Parathyroid adenoma (tissue), 2 donors: ENCODE measurements at regions not wholly inside any gene's neighbourhood (a gene's known extent, or its start where the extent isn't known, plus 50 kb on each side); places are given as distances from the start of the nearest gene placed in this dataset.

Experiments used
- H2AFZ ChIP-seq: fragments of 300-600 bp; sonication (generic); one replicate; pipeline ENCODE4 v1.7.0; 2017; ENCODE audit warnings: antibody characterized with exemption, mild to moderate bottlenecking
- H3K27ac ChIP-seq: fragments of 300-600 bp; sonication (generic); one replicate; pipeline ENCODE4 v1.7.0; 2017
- H3K27me3 ChIP-seq: fragments of 300-600 bp; sonication (generic); one replicate; pipeline ENCODE4 v1.7.0; 2017; ENCODE audit warnings: low read length; ENCODE audit not compliant: control insufficient read depth, insufficient read depth
- H3K36me3 ChIP-seq: fragments of 300-600 bp; sonication (generic); one replicate; pipeline ENCODE4 v1.7.0; 2017; ENCODE audit warnings: low read length; ENCODE audit not compliant: control insufficient read depth, insufficient read depth
- H3K4me1 ChIP-seq: fragments of 300-600 bp; sonication (generic); one replicate; pipeline ENCODE4 v1.7.0; 2017; ENCODE audit warnings: control low read depth
- H3K4me2 ChIP-seq: fragments of 300-600 bp; sonication (generic); one replicate; pipeline ENCODE4 v1.7.0; 2017; ENCODE audit warnings: low read length
- H3K4me3 ChIP-seq: fragments of 300-600 bp; sonication (generic); one replicate; pipeline ENCODE4 v1.7.0; 2017; ENCODE audit warnings: low read depth, low read length
- H3K79me2 ChIP-seq: fragments of 300-600 bp; sonication (generic); one replicate; pipeline ENCODE4 v1.7.0; 2017; ENCODE audit warnings: control low read depth
- H3K9ac ChIP-seq: fragments of 300-600 bp; sonication (generic); one replicate; pipeline ENCODE4 v1.7.0; 2017; ENCODE audit warnings: mild to moderate bottlenecking
- H3K9me3 ChIP-seq: fragments of 300-600 bp; sonication (generic); one replicate; pipeline ENCODE4 v1.7.0; 2017; ENCODE audit warnings: low read length; ENCODE audit not compliant: control insufficient read depth
- CTCF ChIP-seq: fragments of 300-600 bp; sonication (generic); IDR thresholded peaks from one replicate; pipeline ENCODE4 v1.7.0; 2017; ENCODE audit warnings: antibody characterized with exemption, mild to moderate bottlenecking
- donor health status: primary hyperparathyroidism.

- no peaks in the 10 kb centered on the region for H3K79me2 ChIP-seq
- H3K4me2 ChIP-seq: no peak overlapping the region
- no peaks in the 10 kb centered on the region for H3K36me3 ChIP-seq
- no peaks in the 10 kb centered on the region for H3K9me3 ChIP-seq
- H2AFZ ChIP-seq: no peak overlapping the region
- TF ChIP-seq CTCF: no peak
- H3K27me3 ChIP-seq: no peaks in the 10 kb centered on the region
- no peaks in the 10 kb centered on the region for H3K4me1 ChIP-seq
- no peak overlapping the region for H3K4me3 ChIP-seq
- no peak overlapping the region for H3K27ac ChIP-seq
- H3K9ac ChIP-seq: no peak overlapping the region
Observed at GRCh38 chr5:77874691-77875090, 98.6 kb upstream of the TBCA start.

GRCh38 chr5:77873239-77873638, 97.1 kb upstream of the TBCA start:
- Histone ChIP-seq H3K27me3 (no peaks in the 10 kb centered on the region), H3K36me3 (no peaks in the 10 kb centered on the region), H3K79me2 (no peaks in the 10 kb centered on the region), H3K4me3 (no peak overlapping the region), H3K4me2 (no peak overlapping the region), H3K4me1 (no peaks in the 10 kb centered on the region), H3K9me3 (no peaks in the 10 kb centered on the region), H3K9ac (no peak overlapping the region), H3K27ac (no peak overlapping the region), H2AFZ (no peak overlapping the region)
- no peak for TF ChIP-seq CTCF

GRCh38 chr5:77871946-77872345, 95.8 kb upstream of the TBCA start:
- no peak overlapping the region for H3K4me3 ChIP-seq
- no peak overlapping the region for H3K9ac ChIP-seq
- no peaks in the 10 kb centered on the region for H3K9me3 ChIP-seq
- no peaks in the 10 kb centered on the region for H3K79me2 ChIP-seq
- no peak overlapping the region for H3K27ac ChIP-seq
- H3K36me3 ChIP-seq: no peaks in the 10 kb centered on the region
- no peak overlapping the region for H2AFZ ChIP-seq
- H3K4me1 ChIP-seq: no peaks in the 10 kb centered on the region
- TF ChIP-seq CTCF: no peak
- H3K4me2 ChIP-seq: no peak overlapping the region
- H3K27me3 ChIP-seq: no peaks in the 10 kb centered on the region

- TF ChIP-seq CTCF: no peak
- no peak overlapping the region for H3K4me3 ChIP-seq
- H3K4me2 ChIP-seq: no peak overlapping the region
- H3K27ac ChIP-seq: no peak overlapping the region
- no peak overlapping the region for H3K9ac ChIP-seq
- no peaks in the 10 kb centered on the region for H3K9me3 ChIP-seq
- H2AFZ ChIP-seq: no peak overlapping the region
- no peaks in the 10 kb centered on the region for H3K36me3 ChIP-seq
- H3K79me2 ChIP-seq: no peaks in the 10 kb centered on the region
- no peaks in the 10 kb centered on the region for H3K4me1 ChIP-seq
- no peaks in the 10 kb centered on the region for H3K27me3 ChIP-seq
Observed at GRCh38 chr5:77871016-77871415, 94.9 kb upstream of the TBCA start.

- H3K4me3 ChIP-seq: no peak overlapping the region
- peak overlapping the region; percentile 57 for H2AFZ ChIP-seq
- H3K36me3 ChIP-seq: no peaks in the 10 kb centered on the region
- no peaks in the 10 kb centered on the region for H3K27me3 ChIP-seq
- H3K79me2 ChIP-seq: no peaks in the 10 kb centered on the region
- H3K9ac ChIP-seq: no peak overlapping the region
- no peak overlapping the region for H3K27ac ChIP-seq
- H3K9me3 ChIP-seq: no peaks in the 10 kb centered on the region
- no peak for TF ChIP-seq CTCF
- no peaks in the 10 kb centered on the region for H3K4me1 ChIP-seq
- H3K4me2 ChIP-seq: peak overlapping the region; percentile 23
Observed at GRCh38 chr5:77869116-77869798, 93.1 kb upstream of the TBCA start.
